HG03097 (cell line): ENCODE measurements at regions not wholly inside any gene's neighbourhood (a gene's known extent, or its start where the extent isn't known, plus 50 kb on each side); places are given as distances from the start of the nearest gene placed in this dataset.
A peak's percentile ranks its signal among the peaks of the same experiment; 100 is the strongest.

Experiments
- ATAC-seq: cut with Tn5 transposase; IDR thresholded peaks from one replicate; pipeline ENCODE4 v1.9.1; 2021; ENCODE audit not compliant: unreplicated experiment, low FRiP score

GRCh38 chr9:94159069-94159939 is 75.0 kb downstream of the PTPDC1 start:
- no peak for ATAC-seq

- no peak for ATAC-seq
Measured at GRCh38 chr9:94160594-94161501, 76.6 kb downstream of the PTPDC1 start.

- ATAC-seq = no peak
Measured at GRCh38 chr9:94161673-94162072, 77.4 kb downstream of the PTPDC1 start.

GRCh38 chr9:94164806-94165549 is 80.7 kb downstream of the PTPDC1 start:
- no peak for ATAC-seq

DNA sequence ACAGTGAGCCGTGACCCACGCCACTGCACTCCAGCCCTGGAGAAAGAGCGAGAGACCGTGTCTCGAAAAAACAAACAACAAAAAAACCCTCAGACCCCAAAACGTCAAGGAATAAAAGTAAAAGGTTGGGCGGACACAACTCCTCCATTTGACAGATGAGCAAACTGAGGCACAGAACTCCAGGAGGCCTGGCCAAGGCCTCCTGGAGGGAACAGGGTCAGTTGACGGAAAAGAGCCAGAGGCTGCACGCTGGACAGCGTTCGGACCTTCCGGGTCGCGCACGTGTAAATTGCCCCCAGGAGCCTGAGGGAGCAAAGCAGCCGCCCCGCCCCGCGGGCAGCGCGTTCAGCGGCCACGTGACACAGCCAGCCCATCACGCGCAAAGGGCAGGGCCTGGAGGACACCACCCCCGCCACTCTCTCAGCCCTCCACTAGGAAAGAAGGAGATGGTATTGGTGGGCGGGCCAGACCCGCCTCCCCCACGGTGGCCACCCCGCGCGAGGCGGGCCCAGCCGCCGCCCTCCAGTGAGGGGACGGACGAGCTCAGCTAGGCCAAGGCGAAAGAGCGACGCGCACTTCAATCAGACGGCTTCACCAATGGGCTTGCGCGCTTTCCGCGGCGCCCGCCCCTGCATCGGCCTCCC is 81.5 kb downstream of the PTPDC1 start:
- ATAC-seq = peak; percentile 91

GRCh38 chr9:94166236-94166975 is 82.1 kb downstream of the PTPDC1 start:
- peak; percentile 58 for ATAC-seq

DNA sequence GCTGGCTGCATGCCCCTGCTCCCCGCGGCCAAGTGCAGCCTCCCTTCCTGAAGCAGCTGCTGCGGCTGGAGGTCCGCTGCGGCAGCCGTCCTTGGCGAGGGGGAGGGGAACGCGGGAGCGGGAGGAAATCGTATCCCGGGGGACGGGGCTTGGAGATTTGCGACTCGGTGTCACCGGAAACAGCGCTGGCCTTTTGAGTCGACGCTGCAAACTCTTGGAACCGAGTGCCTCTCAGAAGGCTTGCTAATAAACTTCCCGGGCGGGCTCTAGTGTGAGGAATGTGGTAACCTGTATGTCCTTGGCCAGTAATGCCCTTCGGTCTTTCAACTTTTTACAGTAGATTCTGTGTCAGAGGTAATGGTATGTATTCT is 82.7 kb downstream of the PTPDC1 start:
- ATAC-seq = peak; percentile 3

DNA sequence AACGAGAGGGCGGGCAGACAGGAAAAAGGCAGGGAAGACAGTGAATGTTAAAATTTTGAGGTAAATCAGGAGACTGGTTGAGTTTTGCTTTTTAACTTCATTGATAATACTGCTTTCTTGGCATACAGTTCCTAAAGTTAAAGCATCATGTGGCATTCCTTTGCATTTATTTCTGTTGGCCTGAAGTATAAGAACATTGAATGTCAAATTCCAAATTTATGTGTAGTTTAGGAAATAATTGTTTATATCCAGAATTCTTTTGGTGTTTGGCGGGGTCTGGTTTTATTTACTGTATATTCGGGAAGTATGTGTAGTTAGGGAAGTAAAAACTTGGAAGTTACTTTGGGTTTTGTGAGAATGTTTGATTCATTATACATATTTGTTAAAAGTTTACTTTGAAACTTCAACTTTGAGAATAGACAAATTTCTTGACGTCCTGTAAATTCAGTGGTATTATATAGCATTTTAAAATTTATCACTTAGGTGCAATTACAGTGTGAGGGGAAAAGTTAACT is 83.2 kb downstream of the PTPDC1 start:
- no peak for ATAC-seq

- no peak for ATAC-seq
Measured at GRCh38 chr9:94168203-94169000, 84.1 kb downstream of the PTPDC1 start.

GRCh38 chr9:94169968-94170367 is 85.7 kb downstream of the PTPDC1 start:
- no peak for ATAC-seq

DNA sequence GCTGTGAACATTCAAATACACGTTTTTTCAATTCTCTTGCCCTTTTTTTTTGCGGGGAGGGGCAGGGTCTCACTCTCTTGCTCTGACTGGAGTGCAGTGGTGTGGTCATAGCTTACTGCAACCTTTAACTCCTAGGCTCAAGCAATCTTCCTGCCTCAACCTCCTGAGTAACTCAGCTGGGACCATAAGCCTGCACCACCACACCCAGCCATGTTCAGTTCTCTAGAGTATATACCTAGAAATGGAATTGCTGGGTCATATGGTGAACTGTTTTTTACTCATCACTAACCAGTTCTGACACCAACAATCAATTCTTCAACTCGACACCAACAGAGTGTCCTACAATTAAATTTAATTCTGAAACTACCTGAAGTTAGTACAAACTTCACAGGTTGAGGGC is 85.5 kb upstream of the ZNF169 start:
- no peak for ATAC-seq

- ATAC-seq = no peak
Measured at GRCh38 chr9:94174164-94174563, 84.9 kb upstream of the ZNF169 start.

- ATAC-seq = no peak
Measured at GRCh38 chr9:94175669-94176068, 83.4 kb upstream of the ZNF169 start.

DNA sequence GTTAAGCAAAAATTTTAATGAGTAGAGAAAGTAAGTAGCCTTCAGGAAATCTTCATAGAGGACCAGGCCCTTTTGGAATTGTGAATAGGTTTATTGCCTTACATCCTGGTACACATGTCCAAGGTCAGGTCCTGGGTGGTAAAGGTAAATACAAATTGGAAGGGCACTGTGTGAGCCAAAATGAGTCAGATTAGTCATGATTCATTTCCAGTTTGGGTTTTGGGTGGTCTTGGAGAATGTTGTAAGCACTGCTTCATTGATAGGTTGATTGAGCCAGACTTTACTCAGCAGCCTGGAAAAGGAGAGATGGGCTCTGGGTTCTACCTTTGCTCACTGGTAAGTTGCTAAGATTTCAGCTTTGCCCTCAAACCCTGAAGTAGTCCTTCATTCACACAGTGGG is 82.5 kb upstream of the ZNF169 start:
- ATAC-seq = no peak

GRCh38 chr9:94178927-94179326 is 80.2 kb upstream of the ZNF169 start:
- no peak for ATAC-seq

GRCh38 chr9:94181408-94182181 is 77.5 kb upstream of the ZNF169 start:
- no peak for ATAC-seq

DNA sequence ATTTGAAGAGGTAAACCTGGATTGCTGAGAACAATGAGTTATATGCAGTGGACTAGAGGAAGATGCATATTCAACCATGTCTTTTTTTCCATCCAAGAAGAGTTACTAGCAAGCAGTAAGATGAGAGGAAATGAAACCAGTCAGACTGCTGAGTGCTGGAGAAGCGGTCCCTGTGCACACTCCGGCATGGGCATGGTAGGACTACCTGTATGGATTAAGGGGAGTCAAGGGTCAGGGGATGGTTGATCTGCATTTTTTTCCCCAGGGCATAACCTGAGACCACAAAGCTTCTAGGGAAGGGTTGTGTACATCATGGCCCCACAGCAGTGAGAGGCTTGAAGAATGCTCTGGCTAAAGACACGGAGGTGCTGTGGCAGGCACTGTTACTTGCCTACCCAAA is 76.6 kb upstream of the ZNF169 start:
- ATAC-seq = no peak
